SK-N-SH (cell line): ENCODE measurements at regions not wholly inside any gene's neighbourhood (a gene's known extent, or its start where the extent isn't known, plus 50 kb on each side); places are given as distances from the start of the nearest gene placed in this dataset.

Experiments
- CTCF ChIA-PET: fragments of 300-600, 350-600 bp; formaldehyde crosslinking; extraction: SDS; loops from one replicate; lab custom pipeline; 2021; lab: Yijun Ruan, JAX
- POLR2A ChIA-PET: fragments of 350-600 bp; sonication (Branson Sonifier 250); formaldehyde crosslinking; extraction: SDS; loops from one replicate; lab custom pipeline; 2020; ENCODE audit warnings: antibody characterized with exemption, inconsistent platforms; lab: Yijun Ruan, JAX
- DNase-seq: peaks from one replicate; pipeline ENCODE4 v3.0.0; 2012
- H2AFZ ChIP-seq: fragments of 200-600 bp; sonication (generic); 2 replicates; pipeline ENCODE4 v1.8.1; 2016; ENCODE audit warnings: antibody characterized with exemption, mild to moderate bottlenecking, low read depth
- H3F3A ChIP-seq: fragments of 200-600 bp; sonication (generic); replicated peaks from 2 replicates; pipeline ENCODE3; 2016; ENCODE audit warnings: antibody characterized with exemption, mild to moderate bottlenecking; ENCODE audit not compliant: insufficient read depth
- H3K27ac ChIP-seq, 2 experiments: fragments of 200-500 bp in 1 of 2; fragments of 200-600 bp in 1 of 2; sonication (Bioruptor generic) in 1 of 2; sonication (generic), shearing (Covaris generic) in 1 of 2; 2 replicates each; pipeline versions ENCODE4 v1.5.1 to v1.6.1; 2014 to 2016; ENCODE audit warnings: low read depth in 2 of 2, inconsistent platforms in 1 of 2, low read length in 1 of 2, mild to moderate bottlenecking in 1 of 2, mixed read lengths in 1 of 2
- H3K27me3 ChIP-seq: fragments of 200-600 bp; sonication (generic), shearing (Covaris generic); 2 replicates; pipeline ENCODE4 v1.6.1; 2016; ENCODE audit warnings: mixed run types; ENCODE audit not compliant: insufficient read depth
- H3K36me3 ChIP-seq, 2 experiments: fragments of 200-500 bp in 1 of 2; fragments of 200-600 bp in 1 of 2; sonication (Bioruptor generic) in 1 of 2; sonication (generic) in 1 of 2; replicated peaks in 1 of 2; 2 replicates each; pipeline versions ENCODE3 to v1.5.1; 2014 to 2016; ENCODE audit warnings: low read length in 1 of 2, mild to moderate bottlenecking in 1 of 2; ENCODE audit not compliant: insufficient read depth in 2 of 2, control insufficient read depth in 1 of 2
- H3K4me1 ChIP-seq, 2 experiments: fragments of 200-500 bp in 1 of 2; fragments of 200-600 bp in 1 of 2; sonication (Bioruptor generic) in 1 of 2; sonication (generic), shearing (Covaris generic) in 1 of 2; 2 replicates each; pipeline versions ENCODE4 v1.5.1 to v1.6.1; 2014 to 2016; ENCODE audit warnings: low read depth in 1 of 2, low read length in 1 of 2, mixed run types in 1 of 2; ENCODE audit not compliant: insufficient read depth in 2 of 2, control insufficient read depth in 1 of 2
- H3K4me2 ChIP-seq: fragments of 200-600 bp; sonication (generic), shearing (Covaris generic); 2 replicates; pipeline ENCODE4 v1.6.1; 2017; ENCODE audit warnings: mixed run types
- H3K4me3 ChIP-seq, 2 experiments: fragments of 200-500 bp in 1 of 2; fragments of 200-600 bp in 1 of 2; sonication (Bioruptor generic) in 1 of 2; sonication (generic), shearing (Covaris generic) in 1 of 2; 2 replicates each; pipeline versions ENCODE4 v1.5.1 to v1.8.1; 2014 to 2016; ENCODE audit warnings: low read depth in 2 of 2, inconsistent platforms in 1 of 2, low read length in 1 of 2, mild to moderate bottlenecking in 1 of 2, mixed read lengths in 1 of 2, moderate library complexity in 1 of 2
- H3K79me2 ChIP-seq: fragments of 200-600 bp; sonication (generic); 2 replicates; pipeline ENCODE4 v1.8.1; 2017; ENCODE audit warnings: mild to moderate bottlenecking; ENCODE audit not compliant: insufficient read depth
- H3K9ac ChIP-seq: fragments of 200-600 bp; sonication (generic); 2 replicates; pipeline ENCODE4 v1.6.1; 2017; ENCODE audit warnings: mixed run types
- H3K9me2 ChIP-seq: fragments of 200-600 bp; sonication (generic); 2 replicates; pipeline ENCODE4 v1.6.1; 2017; ENCODE audit warnings: mixed run types
- H3K9me3 ChIP-seq: fragments of 200-600 bp; sonication (generic); 2 replicates; pipeline ENCODE4 v1.6.1; 2017; ENCODE audit warnings: mixed run types, mild to moderate bottlenecking, moderate library complexity
- H4K20me1 ChIP-seq: fragments of 200-600 bp; sonication (generic); 2 replicates; pipeline ENCODE4 v1.6.1; 2017; ENCODE audit warnings: mild to moderate bottlenecking, mixed run types; ENCODE audit not compliant: insufficient read depth
- EZH2phosphoT487 ChIP-seq: fragments of 200-600 bp; sonication (generic); IDR thresholded peaks from 2 replicates; pipeline ENCODE4 v1.6.1; 2017; ENCODE audit warnings: low read depth, mixed run types, mild to moderate bottlenecking, antibody characterized with exemption, moderate library complexity, borderline replicate concordance
- FOSL2 ChIP-seq: IDR thresholded peaks from 2 replicates; pipeline ENCODE4 v1.4.0; 2012; ENCODE audit warnings: low read depth, mild to moderate bottlenecking, moderate library complexity, borderline replicate concordance
- FOXM1 ChIP-seq: IDR thresholded peaks from 2 replicates; pipeline ENCODE4 v1.4.0; 2012; ENCODE audit warnings: low read depth, mild to moderate bottlenecking
- GATA2 ChIP-seq: sonication (generic); formaldehyde crosslinking; IDR thresholded peaks from 2 replicates; pipeline ENCODE4 v1.5.0; 2020; ENCODE audit warnings: mild to moderate bottlenecking, missing genetic modification reagents
- MXI1 ChIP-seq: IDR thresholded peaks from 2 replicates; pipeline ENCODE4 v1.6.1; 2012; ENCODE audit warnings: mild to moderate bottlenecking, low read depth, low read length, improper control_type of control experiment
- NFIC ChIP-seq: IDR thresholded peaks from 2 replicates; pipeline ENCODE4 v1.4.0; 2012; ENCODE audit warnings: borderline replicate concordance
- POLR2AphosphoS5 ChIP-seq: IDR thresholded peaks from 2 replicates; pipeline ENCODE4 v1.6.1; 2012; ENCODE audit warnings: low read depth, low read length
- RAD21 ChIP-seq: IDR thresholded peaks from 2 replicates; pipeline ENCODE4 v1.6.1; 2012; ENCODE audit warnings: mild to moderate bottlenecking, low read length
- RFX5 ChIP-seq: IDR thresholded peaks from 2 replicates; pipeline ENCODE4 v1.6.1; 2012; ENCODE audit warnings: mild to moderate bottlenecking, improper control_type of control experiment, low read length
- RXRA ChIP-seq: IDR thresholded peaks from 2 replicates; pipeline ENCODE4 v1.4.0; 2012; ENCODE audit warnings: low read depth, mild to moderate bottlenecking, borderline replicate concordance
- SMC3 ChIP-seq: IDR thresholded peaks from 2 replicates; pipeline ENCODE4 v1.6.1; 2012; ENCODE audit warnings: low read depth, low read length, improper control_type of control experiment
- TAF1 ChIP-seq: IDR thresholded peaks from 2 replicates; pipeline ENCODE4 v1.6.1; 2012; ENCODE audit warnings: low read depth, mild to moderate bottlenecking, low read length, moderate library complexity, borderline replicate concordance
- TCF12 ChIP-seq: IDR thresholded peaks from 2 replicates; pipeline ENCODE4 v1.4.0; 2012
- WGBS: methylation state at CpG from one replicate; pipeline ENCODE4 v1.1.6; 2017; ENCODE audit warnings: low lambda C conversion rate; 5-methylcytosine and 5-hydroxymethylcytosine counted together
- TF ChIP-seq, protein P1 (sequence below): fragments of 150-350 bp; IDR thresholded peaks from 2 replicates; pipeline ENCODE4 v1.6.1; 2016; ENCODE audit warnings: mild to moderate bottlenecking, low read depth, low read length
- TF ChIP-seq, protein P2 (sequence below): fragments of 150-350 bp; IDR thresholded peaks from 2 replicates; pipeline ENCODE4 v1.6.1; 2017; ENCODE audit warnings: antibody characterized with exemption, low read length, low read depth, borderline replicate concordance
- TF ChIP-seq, protein P3 (sequence below): IDR thresholded peaks from 2 replicates; pipeline ENCODE4 v1.6.1; 2012; ENCODE audit warnings: mild to moderate bottlenecking, low read depth, low read length, moderate library complexity
- TF ChIP-seq, protein P4 (sequence below): fragments of 200-600 bp; sonication (generic); IDR thresholded peaks from 2 replicates; pipeline ENCODE4 v1.6.1; 2017; ENCODE audit warnings: antibody characterized with exemption, mild to moderate bottlenecking, moderate library complexity
- TF ChIP-seq, protein P5 (sequence below): IDR thresholded peaks from 2 replicates; pipeline ENCODE4 v1.4.0; 2012; ENCODE audit warnings: low read depth, borderline replicate concordance

DNA sequence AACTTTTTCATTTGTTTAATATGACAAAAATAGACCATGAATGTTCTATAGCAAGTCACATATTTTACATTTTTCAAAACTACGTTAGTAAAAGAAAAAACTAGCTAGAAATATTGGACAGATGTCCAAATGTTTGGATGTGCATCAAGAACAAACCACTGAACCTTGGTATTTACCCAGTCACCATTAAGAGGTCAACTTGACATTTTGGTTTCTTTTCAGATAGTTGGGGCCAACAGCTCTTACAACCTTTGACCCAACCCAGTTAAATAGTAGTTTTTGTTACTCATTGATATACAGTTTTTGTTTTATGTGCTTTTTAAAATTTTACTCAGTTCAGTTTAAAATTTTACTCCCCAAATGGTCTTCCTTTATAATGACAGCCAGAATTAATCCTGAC, 238.7 kb upstream of the TET2 start:
- CTCF ChIA-PET, result interaction anchor here (1.5 kb wide), 1 partner anchor 22 kb away, joined by 4 read pairs; no protein-coding TSS in a partner anchor
- no peaks in the 10 kb centered on the region for H3K4me1 ChIP-seq
- H3F3A ChIP-seq, result no peaks in the 10 kb centered on the region
- H3K36me3 ChIP-seq, result no peaks in the 10 kb centered on the region
- no peaks in the 10 kb centered on the region for H4K20me1 ChIP-seq
- TF ChIP-seq FOXM1 (no peak), EZH2phosphoT487 (no peak), POLR2AphosphoS5 (no peak), GATA2 (no peak), RXRA (no peak), TCF12 (no peak), SMC3 (no peak), RAD21 (no peak), NFIC (no peak), RFX5 (no peak), TAF1 (no peak), FOSL2 (no peak), MXI1 (no peak)
- TF ChIP-seq, protein P1, sequence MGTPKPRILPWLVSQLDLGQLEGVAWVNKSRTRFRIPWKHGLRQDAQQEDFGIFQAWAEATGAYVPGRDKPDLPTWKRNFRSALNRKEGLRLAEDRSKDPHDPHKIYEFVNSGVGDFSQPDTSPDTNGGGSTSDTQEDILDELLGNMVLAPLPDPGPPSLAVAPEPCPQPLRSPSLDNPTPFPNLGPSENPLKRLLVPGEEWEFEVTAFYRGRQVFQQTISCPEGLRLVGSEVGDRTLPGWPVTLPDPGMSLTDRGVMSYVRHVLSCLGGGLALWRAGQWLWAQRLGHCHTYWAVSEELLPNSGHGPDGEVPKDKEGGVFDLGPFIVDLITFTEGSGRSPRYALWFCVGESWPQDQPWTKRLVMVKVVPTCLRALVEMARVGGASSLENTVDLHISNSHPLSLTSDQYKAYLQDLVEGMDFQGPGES, result no peak
- TF ChIP-seq, protein P2, sequence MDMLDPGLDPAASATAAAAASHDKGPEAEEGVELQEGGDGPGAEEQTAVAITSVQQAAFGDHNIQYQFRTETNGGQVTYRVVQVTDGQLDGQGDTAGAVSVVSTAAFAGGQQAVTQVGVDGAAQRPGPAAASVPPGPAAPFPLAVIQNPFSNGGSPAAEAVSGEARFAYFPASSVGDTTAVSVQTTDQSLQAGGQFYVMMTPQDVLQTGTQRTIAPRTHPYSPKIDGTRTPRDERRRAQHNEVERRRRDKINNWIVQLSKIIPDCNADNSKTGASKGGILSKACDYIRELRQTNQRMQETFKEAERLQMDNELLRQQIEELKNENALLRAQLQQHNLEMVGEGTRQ, result no peak
- TF ChIP-seq, protein P3, sequence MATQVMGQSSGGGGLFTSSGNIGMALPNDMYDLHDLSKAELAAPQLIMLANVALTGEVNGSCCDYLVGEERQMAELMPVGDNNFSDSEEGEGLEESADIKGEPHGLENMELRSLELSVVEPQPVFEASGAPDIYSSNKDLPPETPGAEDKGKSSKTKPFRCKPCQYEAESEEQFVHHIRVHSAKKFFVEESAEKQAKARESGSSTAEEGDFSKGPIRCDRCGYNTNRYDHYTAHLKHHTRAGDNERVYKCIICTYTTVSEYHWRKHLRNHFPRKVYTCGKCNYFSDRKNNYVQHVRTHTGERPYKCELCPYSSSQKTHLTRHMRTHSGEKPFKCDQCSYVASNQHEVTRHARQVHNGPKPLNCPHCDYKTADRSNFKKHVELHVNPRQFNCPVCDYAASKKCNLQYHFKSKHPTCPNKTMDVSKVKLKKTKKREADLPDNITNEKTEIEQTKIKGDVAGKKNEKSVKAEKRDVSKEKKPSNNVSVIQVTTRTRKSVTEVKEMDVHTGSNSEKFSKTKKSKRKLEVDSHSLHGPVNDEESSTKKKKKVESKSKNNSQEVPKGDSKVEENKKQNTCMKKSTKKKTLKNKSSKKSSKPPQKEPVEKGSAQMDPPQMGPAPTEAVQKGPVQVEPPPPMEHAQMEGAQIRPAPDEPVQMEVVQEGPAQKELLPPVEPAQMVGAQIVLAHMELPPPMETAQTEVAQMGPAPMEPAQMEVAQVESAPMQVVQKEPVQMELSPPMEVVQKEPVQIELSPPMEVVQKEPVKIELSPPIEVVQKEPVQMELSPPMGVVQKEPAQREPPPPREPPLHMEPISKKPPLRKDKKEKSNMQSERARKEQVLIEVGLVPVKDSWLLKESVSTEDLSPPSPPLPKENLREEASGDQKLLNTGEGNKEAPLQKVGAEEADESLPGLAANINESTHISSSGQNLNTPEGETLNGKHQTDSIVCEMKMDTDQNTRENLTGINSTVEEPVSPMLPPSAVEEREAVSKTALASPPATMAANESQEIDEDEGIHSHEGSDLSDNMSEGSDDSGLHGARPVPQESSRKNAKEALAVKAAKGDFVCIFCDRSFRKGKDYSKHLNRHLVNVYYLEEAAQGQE, result no peak
- TF ChIP-seq, protein P4, sequence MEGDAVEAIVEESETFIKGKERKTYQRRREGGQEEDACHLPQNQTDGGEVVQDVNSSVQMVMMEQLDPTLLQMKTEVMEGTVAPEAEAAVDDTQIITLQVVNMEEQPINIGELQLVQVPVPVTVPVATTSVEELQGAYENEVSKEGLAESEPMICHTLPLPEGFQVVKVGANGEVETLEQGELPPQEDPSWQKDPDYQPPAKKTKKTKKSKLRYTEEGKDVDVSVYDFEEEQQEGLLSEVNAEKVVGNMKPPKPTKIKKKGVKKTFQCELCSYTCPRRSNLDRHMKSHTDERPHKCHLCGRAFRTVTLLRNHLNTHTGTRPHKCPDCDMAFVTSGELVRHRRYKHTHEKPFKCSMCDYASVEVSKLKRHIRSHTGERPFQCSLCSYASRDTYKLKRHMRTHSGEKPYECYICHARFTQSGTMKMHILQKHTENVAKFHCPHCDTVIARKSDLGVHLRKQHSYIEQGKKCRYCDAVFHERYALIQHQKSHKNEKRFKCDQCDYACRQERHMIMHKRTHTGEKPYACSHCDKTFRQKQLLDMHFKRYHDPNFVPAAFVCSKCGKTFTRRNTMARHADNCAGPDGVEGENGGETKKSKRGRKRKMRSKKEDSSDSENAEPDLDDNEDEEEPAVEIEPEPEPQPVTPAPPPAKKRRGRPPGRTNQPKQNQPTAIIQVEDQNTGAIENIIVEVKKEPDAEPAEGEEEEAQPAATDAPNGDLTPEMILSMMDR, result no peak
- TF ChIP-seq, protein P5, sequence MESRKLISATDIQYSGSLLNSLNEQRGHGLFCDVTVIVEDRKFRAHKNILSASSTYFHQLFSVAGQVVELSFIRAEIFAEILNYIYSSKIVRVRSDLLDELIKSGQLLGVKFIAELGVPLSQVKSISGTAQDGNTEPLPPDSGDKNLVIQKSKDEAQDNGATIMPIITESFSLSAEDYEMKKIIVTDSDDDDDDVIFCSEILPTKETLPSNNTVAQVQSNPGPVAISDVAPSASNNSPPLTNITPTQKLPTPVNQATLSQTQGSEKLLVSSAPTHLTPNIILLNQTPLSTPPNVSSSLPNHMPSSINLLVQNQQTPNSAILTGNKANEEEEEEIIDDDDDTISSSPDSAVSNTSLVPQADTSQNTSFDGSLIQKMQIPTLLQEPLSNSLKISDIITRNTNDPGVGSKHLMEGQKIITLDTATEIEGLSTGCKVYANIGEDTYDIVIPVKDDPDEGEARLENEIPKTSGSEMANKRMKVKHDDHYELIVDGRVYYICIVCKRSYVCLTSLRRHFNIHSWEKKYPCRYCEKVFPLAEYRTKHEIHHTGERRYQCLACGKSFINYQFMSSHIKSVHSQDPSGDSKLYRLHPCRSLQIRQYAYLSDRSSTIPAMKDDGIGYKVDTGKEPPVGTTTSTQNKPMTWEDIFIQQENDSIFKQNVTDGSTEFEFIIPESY, result no peak
- no peak overlapping the region for H3K27ac ChIP-seq
- 2% methylated on average over 1 of the region's 1 CpG for WGBS
- no peaks in the 10 kb centered on the region for H3K9me2 ChIP-seq
- no peak for DNase-seq
- no peak overlapping the region for H2AFZ ChIP-seq
- H3K9ac ChIP-seq, result no peak overlapping the region
- POLR2A ChIA-PET, result no interaction called here
- H3K4me3 ChIP-seq, result no peak overlapping the region
- H3K9me3 ChIP-seq, result no peaks in the 10 kb centered on the region
- H3K79me2 ChIP-seq, result no peaks in the 10 kb centered on the region
- no peak overlapping the region for H3K4me2 ChIP-seq
- no peaks in the 10 kb centered on the region; the same call in 1 of the 2 replicates for H3K27me3 ChIP-seq
